Colonic mucosa (tissue), 4 donors: ENCODE measurements at regions not wholly inside any gene's neighbourhood (a gene's known extent, or its start where the extent isn't known, plus 50 kb on each side); places are given as distances from the start of the nearest gene placed in this dataset.

Experiments used
- DNase-seq: peaks from one replicate; pipeline ENCODE4 v3.0.0-alpha.2; 2020
- H3K27ac ChIP-seq: fragments of 200-600 bp; one replicate; pipeline ENCODE4 v1.8.0; 2021
- H3K27me3 ChIP-seq: fragments of 200-600 bp; one replicate; pipeline ENCODE4 v1.8.0; 2021
- H3K36me3 ChIP-seq: fragments of 200-600 bp; one replicate; pipeline ENCODE4 v1.8.0; 2021
- H3K4me1 ChIP-seq: fragments of 200-600 bp; one replicate; pipeline ENCODE4 v1.8.0; 2021; ENCODE audit warnings: mild to moderate bottlenecking
- H3K4me3 ChIP-seq: fragments of 200-600 bp; one replicate; pipeline ENCODE4 v1.8.0; 2021
- H3K9ac ChIP-seq, 2 donors: one replicate each; pipeline ENCODE4 v1.7.0; 2013; ENCODE audit warnings: control low read depth in 2 of 2, low read depth in 2 of 2, low read length in 2 of 2
- H3K9me3 ChIP-seq: fragments of 200-600 bp; one replicate; pipeline ENCODE4 v1.8.0; 2021
- intact Hi-C: fragments of 100-400 bp; cut with DNase I; formaldehyde crosslinking; loops from one replicate; pipeline ENCODE4 v1.14.1; 2022
- TF ChIP-seq, protein P1 (sequence below): fragments of 200-600 bp; IDR thresholded peaks from one replicate; pipeline ENCODE4 v1.8.0; 2022; ENCODE audit warnings: antibody characterized with exemption, mild to moderate bottlenecking
- donor health status: healthy.
- donor health status: DM: no; HTN: no; CAD: no.
- donor health status: DM: no; HTN: no; CAD: no.

DNA sequence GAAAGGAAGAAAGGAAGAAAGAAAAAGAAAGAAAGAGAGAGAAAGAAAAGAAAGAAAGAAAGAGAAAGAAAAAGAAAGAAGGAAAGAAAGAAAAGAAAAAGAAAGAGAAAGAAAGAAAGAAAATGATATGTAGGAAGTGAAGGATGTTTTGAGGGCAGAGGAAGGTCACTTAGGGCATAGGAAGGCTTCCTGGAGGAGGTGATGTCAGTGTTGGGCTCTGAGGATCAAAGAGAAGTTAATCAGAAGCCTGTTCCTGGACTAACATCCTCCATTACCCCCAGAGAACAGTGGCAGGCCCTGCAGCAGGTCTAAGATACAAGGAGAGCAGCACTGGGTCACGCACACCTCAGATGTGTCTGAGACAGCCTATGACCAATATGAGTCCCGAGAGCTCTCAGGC, 54.7 kb upstream of the CALN1 start:
- H3K36me3 ChIP-seq = no peaks in the 10 kb centered on the region
- no peak overlapping the region for H3K27ac ChIP-seq
- no peak overlapping the region for H3K9ac ChIP-seq
- no peaks in the 10 kb centered on the region for H3K9me3 ChIP-seq
- TF ChIP-seq, protein P1, sequence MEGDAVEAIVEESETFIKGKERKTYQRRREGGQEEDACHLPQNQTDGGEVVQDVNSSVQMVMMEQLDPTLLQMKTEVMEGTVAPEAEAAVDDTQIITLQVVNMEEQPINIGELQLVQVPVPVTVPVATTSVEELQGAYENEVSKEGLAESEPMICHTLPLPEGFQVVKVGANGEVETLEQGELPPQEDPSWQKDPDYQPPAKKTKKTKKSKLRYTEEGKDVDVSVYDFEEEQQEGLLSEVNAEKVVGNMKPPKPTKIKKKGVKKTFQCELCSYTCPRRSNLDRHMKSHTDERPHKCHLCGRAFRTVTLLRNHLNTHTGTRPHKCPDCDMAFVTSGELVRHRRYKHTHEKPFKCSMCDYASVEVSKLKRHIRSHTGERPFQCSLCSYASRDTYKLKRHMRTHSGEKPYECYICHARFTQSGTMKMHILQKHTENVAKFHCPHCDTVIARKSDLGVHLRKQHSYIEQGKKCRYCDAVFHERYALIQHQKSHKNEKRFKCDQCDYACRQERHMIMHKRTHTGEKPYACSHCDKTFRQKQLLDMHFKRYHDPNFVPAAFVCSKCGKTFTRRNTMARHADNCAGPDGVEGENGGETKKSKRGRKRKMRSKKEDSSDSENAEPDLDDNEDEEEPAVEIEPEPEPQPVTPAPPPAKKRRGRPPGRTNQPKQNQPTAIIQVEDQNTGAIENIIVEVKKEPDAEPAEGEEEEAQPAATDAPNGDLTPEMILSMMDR = no peak
- no peaks in the 10 kb centered on the region for H3K4me1 ChIP-seq
- no peak for DNase-seq
- intact Hi-C loops = no loop called here
- no peak overlapping the region for H3K4me3 ChIP-seq
- no peaks in the 10 kb centered on the region for H3K27me3 ChIP-seq

DNA sequence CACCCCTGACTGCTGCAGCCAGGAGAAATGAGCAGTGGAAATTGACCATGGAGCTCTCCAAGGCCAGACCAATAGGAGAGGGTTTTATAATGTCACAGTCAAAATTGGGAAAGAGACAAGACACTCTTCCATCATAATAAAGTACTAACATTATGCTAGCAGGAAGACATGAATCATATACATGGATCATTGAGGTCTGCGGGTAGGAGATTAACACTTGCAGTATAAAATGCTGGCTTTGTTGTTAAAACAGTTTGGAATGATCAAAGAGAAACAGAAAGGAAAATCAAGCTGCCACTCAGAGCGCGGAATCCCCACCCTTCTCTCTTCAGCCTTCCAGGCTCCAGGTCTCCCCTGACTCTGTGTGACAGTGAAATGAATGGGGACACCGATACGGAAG, 53.4 kb upstream of the CALN1 start:
- no peaks in the 10 kb centered on the region for H3K36me3 ChIP-seq
- H3K9me3 ChIP-seq = no peaks in the 10 kb centered on the region
- H3K27me3 ChIP-seq = no peaks in the 10 kb centered on the region
- no peaks in the 10 kb centered on the region for H3K4me1 ChIP-seq
- no peak for DNase-seq
- intact Hi-C loops = no loop called here
- H3K4me3 ChIP-seq = no peak overlapping the region
- H3K9ac ChIP-seq = no peak overlapping the region
- TF ChIP-seq, protein P1 = no peak
- H3K27ac ChIP-seq = no peak overlapping the region

DNA sequence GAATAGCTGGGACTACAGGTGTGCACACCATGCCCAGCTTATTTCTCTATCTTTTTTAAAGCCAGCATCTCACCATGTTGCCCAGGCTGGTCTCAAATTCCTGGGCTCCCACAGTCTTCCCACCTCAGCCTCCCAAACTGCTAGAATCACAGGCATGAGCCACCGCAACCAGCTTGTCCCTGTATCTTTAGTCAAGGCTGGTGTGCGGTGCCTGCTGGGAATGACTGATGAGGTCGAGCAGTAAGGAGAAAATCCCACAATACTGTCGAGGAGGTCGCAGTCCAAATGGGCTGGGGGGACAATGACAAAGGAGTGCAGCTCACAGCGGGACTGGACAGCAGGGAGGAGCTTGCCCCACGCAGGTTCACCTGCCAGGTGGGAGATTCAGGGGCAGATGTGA, 50.2 kb upstream of the CALN1 start:
- Histone ChIP-seq H3K9ac (no peak overlapping the region), H3K4me3 (no peak overlapping the region), H3K36me3 (no peaks in the 10 kb centered on the region), H3K27ac (no peak overlapping the region), H3K4me1 (no peaks in the 10 kb centered on the region), H3K27me3 (no peaks in the 10 kb centered on the region), H3K9me3 (no peaks in the 10 kb centered on the region)
- TF ChIP-seq, protein P1 = no peak
- intact Hi-C loops = no loop called here
- no peak for DNase-seq
